IMR-90 (cell line): ENCODE measurements at regions not wholly inside any gene's neighbourhood (a gene's known extent, or its start where the extent isn't known, plus 50 kb on each side); places are given as distances from the start of the nearest gene placed in this dataset.

ENCODE experiments used
- ATAC-seq: fragments of 200-7000 bp; cut with Tn5 transposase; 2 replicates; pipeline ENCODE4 v1.9.1; 2020; ENCODE audit warnings: low read depth, mild to moderate bottlenecking, moderate library complexity
- BruUV-seq: library from RNA; stranded (reverse); fragments of 400-500 nt; replicated peaks from 2 replicates; lab custom pipeline; 2021; lab: Mats Ljungman, UMichigan
- CTCF ChIA-PET: fragments of 300-600 bp; formaldehyde crosslinking; extraction: SDS; loops from one replicate; lab custom pipeline; 2021; ENCODE audit warnings: antibody characterized with exemption; lab: Yijun Ruan, JAX
- POLR2A ChIA-PET: fragments of 300-600 bp; sonication (Branson Sonifier 250); formaldehyde crosslinking; loops from one replicate; lab custom pipeline; 2022; ENCODE audit warnings: antibody characterized with exemption; ENCODE audit not compliant: unreplicated experiment; lab: Charles Lee
- DNase-seq: peaks from one replicate; pipeline ENCODE4 v3.0.0; 2013
- H2AFZ ChIP-seq: replicated peaks from 2 replicates; pipeline ENCODE3; 2013; ENCODE audit warnings: low read length, mild to moderate bottlenecking; ENCODE audit not compliant: poor library complexity
- H2AK5ac ChIP-seq: 2 replicates; pipeline ENCODE4 v1.6.1; 2013; ENCODE audit warnings: low read depth, low read length, inconsistent platforms
- H2AK9ac ChIP-seq: replicated peaks from 2 replicates; pipeline ENCODE3; 2013; ENCODE audit warnings: mild to moderate bottlenecking, low read depth, low read length, moderate library complexity; ENCODE audit not compliant: poor library complexity
- H2BK120ac ChIP-seq: 2 replicates; pipeline ENCODE4 v1.6.1; 2013; ENCODE audit warnings: low read depth, low read length, inconsistent platforms
- H2BK15ac ChIP-seq: 3 replicates; pipeline ENCODE4 v1.6.1; 2013; ENCODE audit warnings: low read depth, low read length, inconsistent platforms
- H2BK20ac ChIP-seq: 2 replicates; pipeline ENCODE4 v1.6.1; 2013; ENCODE audit warnings: low read depth, mild to moderate bottlenecking, inconsistent platforms, low read length, moderate library complexity
- H2BK5ac ChIP-seq: 2 replicates; pipeline ENCODE4 v1.6.1; 2013; ENCODE audit warnings: mild to moderate bottlenecking, low read depth, low read length, inconsistent platforms; ENCODE audit not compliant: poor library complexity, severe bottlenecking
- H3K14ac ChIP-seq: replicated peaks from 2 replicates; pipeline ENCODE4 v1.6.1; 2013; ENCODE audit warnings: low read depth, low read length, inconsistent platforms
- H3K18ac ChIP-seq: 2 replicates; pipeline ENCODE4 v1.6.1; 2013; ENCODE audit warnings: low read depth, low read length, control low read depth
- H3K23ac ChIP-seq: 2 replicates; pipeline ENCODE4 v1.6.1; 2013; ENCODE audit warnings: low read depth, low read length, inconsistent platforms
- H3K27ac ChIP-seq: 2 replicates; pipeline ENCODE4 v1.5.1; 2013; ENCODE audit warnings: mild to moderate bottlenecking, control low read depth, low read length; ENCODE audit not compliant: insufficient read depth
- H3K27me3 ChIP-seq: 2 replicates; pipeline ENCODE4 v1.6.1; 2013; ENCODE audit warnings: low read length; ENCODE audit not compliant: control insufficient read depth, insufficient read depth
- H3K36me3 ChIP-seq: 2 replicates; pipeline ENCODE4 v1.6.1; 2013; ENCODE audit warnings: low read length, mixed read lengths; ENCODE audit not compliant: control insufficient read depth, insufficient read depth
- H3K4ac ChIP-seq: 2 replicates; pipeline ENCODE4 v1.6.1; 2013; ENCODE audit warnings: low read depth, low read length, inconsistent platforms
- H3K4me1 ChIP-seq: 2 replicates; pipeline ENCODE4 v1.6.1; 2013; ENCODE audit warnings: low read length, mixed read lengths; ENCODE audit not compliant: control insufficient read depth, insufficient read depth
- H3K4me2 ChIP-seq: 2 replicates; pipeline ENCODE4 v1.6.1; 2013; ENCODE audit warnings: low read depth, mild to moderate bottlenecking, control low read depth, low read length, moderate library complexity
- H3K4me3 ChIP-seq: 2 replicates; pipeline ENCODE4 v1.5.1; 2013; ENCODE audit warnings: low read depth, mild to moderate bottlenecking, control low read depth, low read length, moderate library complexity; ENCODE audit not compliant: insufficient read depth
- H3K56ac ChIP-seq: 2 replicates; pipeline ENCODE4 v1.6.1; 2013; ENCODE audit warnings: low read length, inconsistent platforms; ENCODE audit not compliant: insufficient read depth; ENCODE audit errors: extremely low read depth
- H3K79me1 ChIP-seq, 2 experiments: 2 replicates each; pipeline ENCODE4 v1.6.1; 2013; ENCODE audit warnings: low read length in 2 of 2, inconsistent platforms in 1 of 2, low read depth in 1 of 2
- H3K9ac ChIP-seq: 2 replicates; pipeline ENCODE4 v1.6.1; 2013; ENCODE audit warnings: low read depth, low read length, control low read depth
- H3K9me1 ChIP-seq: 2 replicates; pipeline ENCODE4 v1.6.1; 2013; ENCODE audit warnings: low read length, inconsistent platforms; ENCODE audit not compliant: insufficient read depth
- H3K9me3 ChIP-seq: 2 replicates; pipeline ENCODE4 v1.6.1; 2013; ENCODE audit warnings: low read length; ENCODE audit not compliant: control insufficient read depth, insufficient read depth
- H4K20me1 ChIP-seq: 2 replicates; pipeline ENCODE4 v1.6.1; 2013; ENCODE audit warnings: low read length, inconsistent platforms; ENCODE audit not compliant: insufficient read depth
- H4K5ac ChIP-seq: 2 replicates; pipeline ENCODE4 v1.6.1; 2013; ENCODE audit warnings: mild to moderate bottlenecking, low read depth, low read length, control low read depth
- H4K8ac ChIP-seq, 2 experiments: 2 replicates each; pipeline ENCODE4 v1.6.1; 2013; ENCODE audit warnings: low read depth in 2 of 2, low read length in 2 of 2, control low read depth in 1 of 2, inconsistent platforms in 1 of 2
- H4K91ac ChIP-seq: 2 replicates; pipeline ENCODE4 v1.6.1; 2013; ENCODE audit warnings: low read depth, low read length, inconsistent platforms; ENCODE audit not compliant: insufficient read depth
- RAD21 ChIP-seq: IDR thresholded peaks from 2 replicates; pipeline ENCODE4 v1.6.1; 2012; ENCODE audit warnings: low read length, improper control_type of control experiment
- RCOR1 ChIP-seq: IDR thresholded peaks from 2 replicates; pipeline ENCODE4 v1.6.1; 2012; ENCODE audit warnings: mild to moderate bottlenecking, low read length, improper control_type of control experiment; ENCODE audit not compliant: insufficient replicate concordance
- SMC3 ChIP-seq: fragments of 150-350 bp; IDR thresholded peaks from 2 replicates; pipeline ENCODE4 v1.6.1; 2016; ENCODE audit warnings: low read depth, mild to moderate bottlenecking, antibody characterized with exemption, low read length, moderate library complexity
- WGBS, 2 experiments: methylation state at CpG; one replicate each; pipeline versions ENCODE4 v1.1.5 to v1.1.7; 2013; ENCODE audit warnings: missing lambda C conversion rate in 2 of 2; ENCODE audit not compliant: insufficient read length in 1 of 2; ENCODE audit errors: extremely low coverage in 2 of 2; 5-methylcytosine and 5-hydroxymethylcytosine counted together
- dilution Hi-C: fragments of 300-500 bp; cut with HindIII; formaldehyde crosslinking; loops from one replicate; pipeline ENCODE4 v1.14.3; 2018; ENCODE audit warnings: low sequenced_read_pairs; ENCODE audit not compliant: unreplicated experiment
- in situ Hi-C: fragments of 300-500 bp; cut with MboI; formaldehyde crosslinking; loops from 3 replicates; pipeline ENCODE4 v1.14.3; 2019; ENCODE audit warnings: low sequenced_read_pairs, inconsistent platforms, mixed read lengths
- intact Hi-C: fragments of 100-400 bp; cut with micrococcal nuclease; formaldehyde crosslinking; loops from 2 replicates; pipeline ENCODE4 v1.10.0; 2022

- CTCF ChIA-PET: no interaction called here
- no peaks in the 10 kb centered on the region for H3K9me3 ChIP-seq
- no peak overlapping the region for H4K8ac ChIP-seq
- H2AK5ac ChIP-seq: no peak overlapping the region
- H3K27me3 ChIP-seq: peaks cover 6% of the 10 kb centered on the region
- dilution Hi-C loops (no loop called here), in situ Hi-C loops (no loop called here), intact Hi-C loops (no loop called here)
- H2AFZ ChIP-seq: no peak overlapping the region
- TF ChIP-seq RAD21 (no peak), SMC3 (no peak), RCOR1 (no peak)
- H3K56ac ChIP-seq: no peak overlapping the region
- H2BK20ac ChIP-seq: no peak overlapping the region
- no peak overlapping the region for H2BK15ac ChIP-seq
- no TSS peak for BruUV-seq
- no peak overlapping the region for H3K4me2 ChIP-seq
- no peaks in the 10 kb centered on the region for H3K79me1 ChIP-seq
- H3K36me3 ChIP-seq: no peaks in the 10 kb centered on the region
- H3K9ac ChIP-seq: no peak overlapping the region
- H4K5ac ChIP-seq: no peak overlapping the region
- no peaks in the 10 kb centered on the region for H3K9me1 ChIP-seq
- H2BK5ac ChIP-seq: no peak overlapping the region
- POLR2A ChIA-PET: no interaction called here
- no peak overlapping the region for H2AK9ac ChIP-seq
- WGBS, 2 experiments: no CpG with 5 or more reads among the region's 7 CpGs
- no peak overlapping the region for H3K4me3 ChIP-seq
- no peak overlapping the region for H4K91ac ChIP-seq
- H4K20me1 ChIP-seq: no peaks in the 10 kb centered on the region
- DNase-seq (no peak), ATAC-seq (no peak)
- H3K4ac ChIP-seq: no peak overlapping the region
- no peak overlapping the region for H2BK120ac ChIP-seq
- H3K18ac ChIP-seq: no peak overlapping the region
- no peak overlapping the region for H3K23ac ChIP-seq
- H3K4me1 ChIP-seq: no peaks in the 10 kb centered on the region
- H3K27ac ChIP-seq: no peak overlapping the region
- H3K14ac ChIP-seq: no peak overlapping the region
Measured at GRCh38 chr10:118917701-118918100, 111.8 kb upstream of the NANOS1 start.
